ENCODE measurements at regions not wholly inside any gene's neighbourhood (a gene's known extent, or its start where the extent isn't known, plus 50 kb on each side); places are given as distances from the start of the nearest gene placed in this dataset.

DNA sequence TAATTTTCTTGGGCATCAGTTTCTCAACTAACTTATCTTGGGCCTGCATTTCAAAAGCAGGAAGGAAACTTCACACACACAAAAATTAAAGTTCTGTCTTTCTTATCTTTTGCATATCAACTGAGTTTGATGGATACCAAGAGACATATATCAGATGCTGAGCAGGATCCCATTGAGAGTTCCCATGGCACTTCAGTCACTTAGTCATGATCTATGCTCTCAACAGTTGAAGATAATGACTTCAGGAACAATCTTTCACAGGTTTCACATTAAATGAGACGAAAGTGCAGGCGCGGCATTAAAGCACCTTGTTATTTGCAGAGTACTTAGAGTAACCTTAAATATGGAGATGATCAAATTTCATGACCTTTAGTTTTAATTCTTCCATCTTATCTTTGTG, 2139.8 kb upstream of the CELF4 start (continued):
- TF ChIP-seq PHF8 (conservative IDR thresholded peaks at IDR 0.05; ENCODE audit: low read depth, low read length), result no peak
- TF ChIP-seq YY1 (IDR thresholded peaks at IDR 0.05; ENCODE audit: low read depth, low read length), result no peak
- no peak for TF ChIP-seq MAFK (IDR thresholded peaks at IDR 0.05; ENCODE audit: low read depth, low read length)
- TF ChIP-seq CTCF (IDR thresholded peaks at IDR 0.05; ENCODE audit: control extremely low read depth in 1 of 3, insufficient read depth in 1 of 3, low read depth in 1 of 3, low read length in 3 of 3), result no peak
- no peak for TF ChIP-seq SUZ12 (IDR thresholded peaks at IDR 0.05; ENCODE audit: low read length)

Measured in H1 (cell line).